ENCODE measurements at regions not wholly inside any gene's neighbourhood (a gene's known extent, or its start where the extent isn't known, plus 50 kb on each side); places are given as distances from the start of the nearest gene placed in this dataset.
"Not testable (repeated sequence)": the region's sequence is repeated elsewhere in the genome, so short reads cannot be mapped to it uniquely, and the experiment has no call there.

GRCh38 chr17:16865077-16865613, 106.8 kb downstream of the TNFRSF13B start:
- not testable (repeated sequence) for TF ChIP-seq EZH2 (IDR thresholded peaks at IDR 0.05; ENCODE audit: insufficient read depth, poor library complexity, severe bottlenecking); EZH2phosphoT487 (IDR thresholded peaks at IDR 0.05; ENCODE audit: insufficient read depth, low read depth)
